H9 (cell line): ENCODE measurements at regions not wholly inside any gene's neighbourhood (a gene's known extent, or its start where the extent isn't known, plus 50 kb on each side); places are given as distances from the start of the nearest gene placed in this dataset.

Experiments
- DNase-seq: peaks from one replicate; pipeline ENCODE4 v3.0.0-alpha.2; 2017
- H2AFZ ChIP-seq: one replicate; pipeline ENCODE4 v1.6.1; 2013; ENCODE audit warnings: mild to moderate bottlenecking, low read length, control low read depth, moderate library complexity
- H2AK5ac ChIP-seq: 2 replicates; pipeline ENCODE4 v1.6.1; 2013; ENCODE audit warnings: low read length, control low read depth, mixed read lengths; ENCODE audit not compliant: insufficient read length
- H2BK120ac ChIP-seq: one replicate; pipeline ENCODE4 v1.6.1; 2013; ENCODE audit warnings: low read depth, mild to moderate bottlenecking, low read length, control low read depth, inconsistent platforms; ENCODE audit not compliant: poor library complexity, severe bottlenecking
- H2BK12ac ChIP-seq: 2 replicates; pipeline ENCODE4 v1.6.1; 2013; ENCODE audit warnings: low read length, control low read depth, mixed read lengths, low read depth; ENCODE audit not compliant: insufficient read length
- H2BK15ac ChIP-seq: 2 replicates; pipeline ENCODE4 v1.6.1; 2013; ENCODE audit warnings: low read depth, low read length, control low read depth
- H2BK20ac ChIP-seq: one replicate; pipeline ENCODE4 v1.6.1; 2013; ENCODE audit warnings: low read depth, mild to moderate bottlenecking, low read length, control low read depth, inconsistent platforms; ENCODE audit not compliant: poor library complexity, severe bottlenecking
- H2BK5ac ChIP-seq: 2 replicates; pipeline ENCODE4 v1.6.1; 2013; ENCODE audit warnings: low read length, control low read depth, mixed read lengths; ENCODE audit not compliant: insufficient read length
- H3K14ac ChIP-seq: 2 replicates; pipeline ENCODE4 v1.6.1; 2013; ENCODE audit warnings: low read length, control low read depth; ENCODE audit not compliant: insufficient read depth
- H3K18ac ChIP-seq: 2 replicates; pipeline ENCODE4 v1.6.1; 2013; ENCODE audit warnings: low read depth, mild to moderate bottlenecking, mixed read lengths, low read length, control low read depth; ENCODE audit not compliant: insufficient read length
- H3K23ac ChIP-seq: 2 replicates; pipeline ENCODE4 v1.6.1; 2013; ENCODE audit warnings: low read length, control low read depth, mixed read lengths, low read depth; ENCODE audit not compliant: insufficient read length
- H3K23me2 ChIP-seq: 2 replicates; pipeline ENCODE4 v1.6.1; 2013; ENCODE audit warnings: low read depth, mild to moderate bottlenecking, mixed read lengths, low read length, control low read depth; ENCODE audit not compliant: insufficient read length, poor library complexity, severe bottlenecking
- H3K27ac ChIP-seq: 2 replicates; pipeline ENCODE4 v1.5.1; 2013; ENCODE audit warnings: low read length, control low read depth, mixed read lengths, low read depth; ENCODE audit not compliant: insufficient read length
- H3K27me3 ChIP-seq: 2 replicates; pipeline ENCODE4 v1.6.1; 2013; ENCODE audit warnings: low read length, control low read depth, inconsistent platforms; ENCODE audit not compliant: insufficient read depth
- H3K4ac ChIP-seq: 2 replicates; pipeline ENCODE4 v1.6.1; 2013; ENCODE audit warnings: low read depth, mild to moderate bottlenecking, control low read depth, inconsistent platforms, low read length, moderate library complexity
- H3K4me1 ChIP-seq: 2 replicates; pipeline ENCODE4 v1.6.1; 2013; ENCODE audit warnings: low read length, control low read depth, inconsistent platforms; ENCODE audit not compliant: insufficient read depth
- H3K4me2 ChIP-seq: 2 replicates; pipeline ENCODE4 v1.6.1; 2013; ENCODE audit warnings: low read length, control low read depth, mixed read lengths; ENCODE audit not compliant: insufficient read length, insufficient read depth
- H3K56ac ChIP-seq: 2 replicates; pipeline ENCODE4 v1.6.1; 2013; ENCODE audit warnings: low read depth, mild to moderate bottlenecking, mixed read lengths, low read length, control low read depth; ENCODE audit not compliant: insufficient read length
- H3K79me1 ChIP-seq: 2 replicates; pipeline ENCODE4 v1.6.1; 2013; ENCODE audit warnings: low read depth, mild to moderate bottlenecking, moderate library complexity, low read length, control low read depth, inconsistent platforms; ENCODE audit not compliant: insufficient read depth, poor library complexity, severe bottlenecking
- H3K79me2 ChIP-seq: 2 replicates; pipeline ENCODE4 v1.6.1; 2013; ENCODE audit warnings: low read length, control low read depth, inconsistent platforms; ENCODE audit not compliant: insufficient read depth
- H3K9ac ChIP-seq: 2 replicates; pipeline ENCODE4 v1.6.1; 2013; ENCODE audit warnings: low read length, control low read depth, mixed read lengths; ENCODE audit not compliant: insufficient read length; ENCODE audit errors: extremely low read depth
- H3K9me3 ChIP-seq: one replicate; pipeline ENCODE4 v1.6.1; 2013; ENCODE audit warnings: low read depth, low read length, inconsistent platforms; ENCODE audit not compliant: control insufficient read depth
- H3T11ph ChIP-seq: one replicate; pipeline ENCODE4 v1.6.1; 2013; ENCODE audit warnings: mild to moderate bottlenecking, low read length, control low read depth, inconsistent platforms
- H4K20me1 ChIP-seq: one replicate; pipeline ENCODE4 v1.6.1; 2013; ENCODE audit not compliant: control insufficient read depth, insufficient read length, insufficient read depth
- H4K5ac ChIP-seq: 2 replicates; pipeline ENCODE4 v1.6.1; 2013; ENCODE audit warnings: low read depth, mild to moderate bottlenecking, mixed read lengths, low read length, control low read depth; ENCODE audit not compliant: insufficient read length
- H4K8ac ChIP-seq: replicated peaks from 2 replicates; pipeline ENCODE4 v1.6.1; 2013; ENCODE audit warnings: low read length, control low read depth, mixed read lengths, low read depth; ENCODE audit not compliant: insufficient read length
- H4K91ac ChIP-seq: 2 replicates; pipeline ENCODE4 v1.6.1; 2013; ENCODE audit warnings: low read depth, mild to moderate bottlenecking, moderate library complexity, mixed read lengths, low read length, control low read depth; ENCODE audit not compliant: insufficient read length
- H3K27ac Mint-ChIP-seq, 3 experiments: 2 replicates in 2 of 3; 3 replicates in 1 of 3; pipeline ENCODE4 v1.8.0; 2020 to 2021; ENCODE audit warnings: mixed read lengths in 3 of 3, mild to moderate bottlenecking in 1 of 3, moderate library complexity in 1 of 3
- H3K27me3 Mint-ChIP-seq: 2 replicates; pipeline ENCODE4 v1.8.0; 2021; ENCODE audit warnings: low read depth, mild to moderate bottlenecking, moderate library complexity, mixed read lengths
- H3K36me3 Mint-ChIP-seq, 3 experiments: 2 replicates in 2 of 3; 3 replicates in 1 of 3; pipeline ENCODE4 v1.8.0; 2020 to 2021; ENCODE audit warnings: low read depth in 3 of 3, mixed read lengths in 3 of 3; ENCODE audit not compliant: insufficient read depth in 1 of 3
- H3K4me1 Mint-ChIP-seq, 2 experiments: 2 replicates each; pipeline ENCODE4 v1.8.0; 2020; ENCODE audit warnings: mixed read lengths in 2 of 2
- H3K4me3 Mint-ChIP-seq, 2 experiments: 2 replicates in 1 of 2; 3 replicates in 1 of 2; pipeline ENCODE4 v1.8.0; 2020 to 2021; ENCODE audit warnings: mild to moderate bottlenecking in 2 of 2, mixed read lengths in 2 of 2, moderate library complexity in 1 of 2
- H3K9me3 Mint-ChIP-seq, 2 experiments: 2 replicates in 1 of 2; 3 replicates in 1 of 2; pipeline ENCODE4 v1.8.0; 2020; ENCODE audit warnings: mild to moderate bottlenecking in 2 of 2, mixed read lengths in 2 of 2, moderate library complexity in 1 of 2
- CTCF ChIP-seq: fragments of 200-600 bp; sonication (generic); conservative IDR thresholded peaks from 3 replicates; pipeline ENCODE4 v1.8.0; 2021; ENCODE audit warnings: antibody characterized with exemption, mild to moderate bottlenecking
- WGBS: extraction: QIAGEN DNeasy Blood & Tissue Kit; methylation state at CpG from one replicate; pipeline ENCODE4 v1.1.7; 2013; ENCODE audit warnings: missing lambda C conversion rate, low lambda C conversion rate, mixed read lengths; ENCODE audit not compliant: insufficient read length; ENCODE audit errors: extremely low coverage; 5-methylcytosine and 5-hydroxymethylcytosine counted together

DNA sequence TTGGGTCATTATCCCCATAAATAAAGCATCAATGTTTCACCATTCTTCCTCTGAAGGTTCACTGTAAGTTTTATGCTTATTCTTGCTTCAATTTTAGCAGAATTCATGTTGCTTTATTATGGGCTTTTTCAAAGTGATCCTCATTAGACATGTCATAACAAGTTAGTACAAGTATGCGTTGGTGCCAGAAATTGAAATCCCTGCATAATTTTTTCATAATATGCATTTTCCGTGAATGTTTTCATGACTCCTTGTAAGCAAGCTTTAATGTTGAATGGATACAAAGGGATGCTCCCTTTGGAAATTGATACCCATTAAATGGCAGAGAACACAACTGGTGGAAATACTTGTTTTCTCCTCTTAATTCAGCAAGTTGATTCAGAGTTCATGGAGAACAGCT is 179.7 kb downstream of the ST6GAL2 start:
- Histone ChIP-seq H2AFZ (no peak overlapping the region), H2BK15ac (no peak overlapping the region), H3K79me2 (no peaks in the 10 kb centered on the region), H2BK5ac (no peak overlapping the region), H3K27me3 (no peaks in the 10 kb centered on the region), H4K91ac (no peak overlapping the region), H3K18ac (no peak overlapping the region), H3K23me2 (no peaks in the 10 kb centered on the region), H3K27ac (no peak overlapping the region), H2AK5ac (no peak overlapping the region), H3K9ac (no peak overlapping the region), H3K23ac (no peak overlapping the region), H2BK12ac (no peak overlapping the region), H3T11ph (no peak overlapping the region), H4K5ac (no peak overlapping the region), H3K4ac (no peak overlapping the region), H3K4me2 (no peak overlapping the region), H4K20me1 (no peaks in the 10 kb centered on the region), H2BK20ac (no peak overlapping the region), H3K79me1 (no peaks in the 10 kb centered on the region), H4K8ac (no peak overlapping the region), H2BK120ac (no peak overlapping the region), H3K4me1 (no peaks in the 10 kb centered on the region), H3K56ac (no peak overlapping the region), H3K9me3 (no peaks in the 10 kb centered on the region), H3K14ac (no peak overlapping the region)
- DNase-seq, result no peak
- H3K9me3 Mint-ChIP-seq, result peaks cover 7 to 8% of the 10 kb centered on the region in 2 experiments; a peak in 2 of 5 replicates
- H3K36me3 Mint-ChIP-seq, result peaks cover 0 to 2% (median 0%) of the 10 kb centered on the region in 3 experiments; a peak in 1 of 7 replicates
- H3K27me3 Mint-ChIP-seq, result no peaks in the 10 kb centered on the region
- no peak overlapping the region for H3K27ac Mint-ChIP-seq
- WGBS, result no CpG with 5 or more reads among the region's 2 CpGs
- TF ChIP-seq CTCF, result no peak
- H3K4me3 Mint-ChIP-seq, result no peak overlapping the region
- peaks cover 3 to 4% of the 10 kb centered on the region in 2 experiments; a peak in 2 of 4 replicates for H3K4me1 Mint-ChIP-seq
